Mesenchymal stem cell (in vitro differentiated cells and primary cell): ENCODE measurements at regions not wholly inside any gene's neighbourhood (a gene's known extent, or its start where the extent isn't known, plus 50 kb on each side); places are given as distances from the start of the nearest gene placed in this dataset.

ENCODE experiments used
- DNase-seq: peaks from one replicate; pipeline ENCODE4 v3.0.0-alpha.2; 2013
- H2AFZ ChIP-seq: one replicate; pipeline ENCODE4 v1.6.1; 2013; ENCODE audit warnings: low read depth, mild to moderate bottlenecking, control low read depth, inconsistent platforms, low read length, moderate library complexity
- H2AK5ac ChIP-seq: 2 replicates; pipeline ENCODE4 v1.6.1; 2013; ENCODE audit warnings: low read length, moderate library complexity, mild to moderate bottlenecking, inconsistent platforms; ENCODE audit not compliant: severe bottlenecking
- H2BK120ac ChIP-seq: one replicate; pipeline ENCODE4 v1.6.1; 2013; ENCODE audit warnings: low read depth, mild to moderate bottlenecking, inconsistent platforms, low read length, moderate library complexity
- H2BK12ac ChIP-seq, 2 experiments: one replicate each; pipeline ENCODE4 v1.6.1; 2013; ENCODE audit warnings: inconsistent platforms in 2 of 2, low read length in 2 of 2, mild to moderate bottlenecking in 2 of 2, moderate library complexity in 2 of 2, control low read depth in 1 of 2
- H2BK15ac ChIP-seq: one replicate; pipeline ENCODE4 v1.6.1; 2013; ENCODE audit warnings: mild to moderate bottlenecking, low read depth, inconsistent platforms; ENCODE audit not compliant: poor library complexity, severe bottlenecking
- H2BK5ac ChIP-seq: 2 replicates; pipeline ENCODE4 v1.6.1; 2013; ENCODE audit warnings: low read depth, mild to moderate bottlenecking, low read length, control low read depth, inconsistent platforms; ENCODE audit not compliant: poor library complexity, severe bottlenecking
- H3K14ac ChIP-seq, 2 experiments: one replicate each; pipeline ENCODE4 v1.6.1; 2013; ENCODE audit warnings: inconsistent platforms in 2 of 2, low read length in 2 of 2, control low read depth in 1 of 2, mild to moderate bottlenecking in 1 of 2, moderate library complexity in 1 of 2
- H3K18ac ChIP-seq, 2 experiments: one replicate each; pipeline ENCODE4 v1.6.1; 2013; ENCODE audit warnings: inconsistent platforms in 2 of 2, low read length in 2 of 2, control low read depth in 1 of 2, low read depth in 1 of 2, mild to moderate bottlenecking in 1 of 2
- H3K23ac ChIP-seq, 2 experiments: one replicate each; pipeline ENCODE4 v1.6.1; 2013; ENCODE audit warnings: inconsistent platforms in 2 of 2, low read length in 2 of 2, mild to moderate bottlenecking in 2 of 2, moderate library complexity in 2 of 2, control low read depth in 1 of 2
- H3K27ac ChIP-seq: 2 replicates; pipeline ENCODE4 v1.5.1; 2013; ENCODE audit warnings: mild to moderate bottlenecking, moderate library complexity, low read length, control low read depth, inconsistent platforms; ENCODE audit not compliant: poor library complexity, severe bottlenecking
- H3K27me3 ChIP-seq, 2 experiments: 2 replicates each; pipeline versions ENCODE4 v1.6.1 to v1.7.0; 2013; ENCODE audit warnings: low read length in 2 of 2, mild to moderate bottlenecking in 2 of 2, moderate library complexity in 2 of 2, control low read depth in 1 of 2, inconsistent platforms in 1 of 2; ENCODE audit not compliant: control insufficient read depth in 1 of 2, insufficient read depth in 1 of 2
- H3K36me3 ChIP-seq, 2 experiments: 2 replicates each; pipeline versions ENCODE4 v1.6.1 to v1.7.0; 2013; ENCODE audit warnings: low read length in 2 of 2, control low read depth in 1 of 2, inconsistent platforms in 1 of 2, low read depth in 1 of 2, mild to moderate bottlenecking in 1 of 2; ENCODE audit not compliant: insufficient read depth in 2 of 2, control insufficient read depth in 1 of 2
- H3K4ac ChIP-seq, 2 experiments: one replicate each; pipeline ENCODE4 v1.6.1; 2013; ENCODE audit warnings: inconsistent platforms in 2 of 2, low read length in 2 of 2, mild to moderate bottlenecking in 2 of 2, moderate library complexity in 2 of 2, control low read depth in 1 of 2, low read depth in 1 of 2
- H3K4me1 ChIP-seq: 2 replicates; pipeline ENCODE4 v1.6.1; 2013; ENCODE audit warnings: low read depth, low read length, control low read depth; ENCODE audit not compliant: control insufficient read depth, insufficient read depth
- H3K4me2 ChIP-seq: 2 replicates; pipeline ENCODE4 v1.6.1; 2013; ENCODE audit warnings: low read length, mild to moderate bottlenecking, inconsistent platforms; ENCODE audit not compliant: poor library complexity, severe bottlenecking
- H3K4me3 ChIP-seq, 2 experiments: 2 replicates each; pipeline versions ENCODE4 v1.5.1 to v1.7.0; 2013; ENCODE audit warnings: low read length in 2 of 2, mild to moderate bottlenecking in 2 of 2, control low read depth in 1 of 2, low read depth in 1 of 2; ENCODE audit not compliant: insufficient read depth in 1 of 2
- H3K79me1 ChIP-seq: replicated peaks from 2 replicates; pipeline ENCODE4 v1.6.1; 2013; ENCODE audit warnings: mild to moderate bottlenecking, control low read depth, low read length, inconsistent platforms; ENCODE audit not compliant: poor library complexity, severe bottlenecking
- H3K9ac ChIP-seq: 2 replicates; pipeline ENCODE4 v1.7.0; 2013; ENCODE audit warnings: mild to moderate bottlenecking, low read length, moderate library complexity
- H3K9me3 ChIP-seq: 2 replicates; pipeline ENCODE4 v1.7.0; 2013; ENCODE audit warnings: mild to moderate bottlenecking, low read length; ENCODE audit not compliant: control insufficient read depth
- H4K8ac ChIP-seq: one replicate; pipeline ENCODE4 v1.6.1; 2013; ENCODE audit warnings: inconsistent platforms, mild to moderate bottlenecking, low read length, moderate library complexity
- H4K91ac ChIP-seq: one replicate; pipeline ENCODE4 v1.6.1; 2013; ENCODE audit warnings: mild to moderate bottlenecking, low read length, inconsistent platforms
- WGBS: methylation state at CpG from one replicate; pipeline ENCODE4 v1.1.7; 2013; ENCODE audit warnings: mixed read lengths; 5-methylcytosine and 5-hydroxymethylcytosine counted together

DNA sequence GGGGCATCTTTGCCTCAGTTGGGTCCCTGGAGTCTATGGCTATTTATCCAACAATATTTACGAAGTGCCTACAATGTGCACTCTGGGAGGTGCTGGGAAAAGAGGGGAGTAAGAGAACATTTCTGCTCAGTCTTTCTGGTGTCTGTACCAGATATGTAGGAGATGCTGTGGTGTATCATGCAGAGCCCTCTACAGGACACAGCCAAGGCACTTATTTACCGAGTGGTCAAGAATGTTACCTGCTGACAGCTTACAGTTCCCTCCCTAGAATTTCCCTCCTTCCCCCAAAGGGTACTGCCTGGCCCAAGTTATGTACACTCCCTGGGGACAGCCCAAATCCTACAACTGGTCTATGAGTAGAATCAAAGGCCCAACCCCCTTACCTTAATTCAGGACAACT is 177.7 kb downstream of the C1orf94 start:
- no peak overlapping the region for H2BK15ac ChIP-seq
- H2BK120ac ChIP-seq, result no peak overlapping the region
- H3K4ac ChIP-seq, result no peak overlapping the region
- H2AK5ac ChIP-seq, result no peak overlapping the region
- no peaks in the 10 kb centered on the region for H3K79me1 ChIP-seq
- no peaks in the 10 kb centered on the region for H3K36me3 ChIP-seq
- DNase-seq, result no peak
- H3K18ac ChIP-seq, result no peak overlapping the region
- no peaks in the 10 kb centered on the region for H3K4me1 ChIP-seq
- peaks cover 0 to 58% of the 10 kb centered on the region in 2 experiments for H3K27me3 ChIP-seq
- no peak overlapping the region for H3K27ac ChIP-seq
- no peak overlapping the region for H3K14ac ChIP-seq
- H2BK12ac ChIP-seq, result no peak overlapping the region
- no peak overlapping the region for H4K91ac ChIP-seq
- H3K4me3 ChIP-seq, result no peak overlapping the region
- H2AFZ ChIP-seq, result no peak overlapping the region
- H3K23ac ChIP-seq, result no peak overlapping the region
- no peak overlapping the region for H3K9ac ChIP-seq
- no peak overlapping the region for H3K4me2 ChIP-seq
- peaks cover 3% of the 10 kb centered on the region for H3K9me3 ChIP-seq
- no peak overlapping the region for H4K8ac ChIP-seq
- H2BK5ac ChIP-seq, result no peak overlapping the region
- 70% methylated on average over 2 of the region's 2 CpGs for WGBS

DNA sequence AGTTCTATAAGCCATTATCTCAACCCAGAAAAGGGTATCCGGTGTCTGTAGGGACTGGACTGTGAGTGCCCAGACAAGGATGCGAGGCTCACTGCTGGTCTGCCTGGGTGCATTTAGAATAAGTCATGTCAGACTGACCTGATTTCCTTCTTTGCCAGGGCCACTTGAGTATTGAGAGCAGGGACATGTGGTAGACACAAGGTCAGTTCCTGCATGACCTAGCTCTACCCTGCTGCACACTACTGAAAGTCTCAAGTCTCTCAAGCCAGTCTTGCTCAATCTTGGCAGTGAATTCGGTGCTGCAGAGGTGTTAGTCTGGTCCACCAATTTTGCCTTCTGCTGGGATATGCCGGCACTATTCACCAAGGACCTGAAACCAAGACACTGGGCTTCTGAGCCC is 180.1 kb downstream of the C1orf94 start:
- Histone ChIP-seq H2BK15ac (no peak overlapping the region), H3K36me3 (no peaks in the 10 kb centered on the region)

DNA sequence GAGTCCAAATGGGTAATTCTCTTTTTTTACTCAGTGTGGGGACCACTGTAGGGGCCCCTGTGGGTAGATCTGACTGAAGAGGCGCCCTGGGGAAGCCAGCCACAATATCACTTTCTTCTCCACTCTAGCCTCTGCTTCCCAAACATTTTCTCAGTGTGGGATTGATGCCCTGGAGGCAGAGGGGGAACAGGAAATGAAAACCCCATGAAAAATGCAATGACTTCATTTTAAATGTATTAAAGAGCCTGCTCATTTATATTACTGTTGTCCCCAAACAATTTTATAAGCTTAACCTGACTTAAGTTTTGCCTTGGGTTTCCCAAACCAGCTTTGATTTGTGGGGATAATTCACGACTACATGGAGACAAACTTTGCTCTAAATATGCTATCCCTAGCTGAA is 181.9 kb downstream of the C1orf94 start:
- no peak overlapping the region for H4K91ac ChIP-seq
- no peak overlapping the region for H3K9ac ChIP-seq
- DNase-seq, result no peak
- no peak overlapping the region for H3K23ac ChIP-seq
- no peaks in the 10 kb centered on the region for H3K9me3 ChIP-seq
- no peak overlapping the region for H2BK15ac ChIP-seq
- H4K8ac ChIP-seq, result no peak overlapping the region
- no peak overlapping the region for H3K18ac ChIP-seq
- no peak overlapping the region for H2BK12ac ChIP-seq
- no peaks in the 10 kb centered on the region for H3K79me1 ChIP-seq
- H3K27me3 ChIP-seq, result peaks cover 0 to 68% of the 10 kb centered on the region in 2 experiments
- H3K14ac ChIP-seq, result no peak overlapping the region
- H2BK120ac ChIP-seq, result no peak overlapping the region
- H3K4ac ChIP-seq, result no peak overlapping the region
- H2BK5ac ChIP-seq, result no peak overlapping the region
- H3K4me3 ChIP-seq, result no peak overlapping the region
- no peak overlapping the region for H2AFZ ChIP-seq
- H3K27ac ChIP-seq, result no peak overlapping the region
- H2AK5ac ChIP-seq, result no peak overlapping the region
- H3K4me2 ChIP-seq, result no peak overlapping the region
- WGBS, result 27% methylated on average over 1 of the region's 2 CpGs
- H3K4me1 ChIP-seq, result no peaks in the 10 kb centered on the region
- H3K36me3 ChIP-seq, result no peaks in the 10 kb centered on the region

More for the DNA sequence above, 180.1 kb downstream of the C1orf94 start:
- Histone ChIP-seq H3K23ac (no peak overlapping the region), H3K14ac (no peak overlapping the region), H3K18ac (no peak overlapping the region), H3K4me1 (no peaks in the 10 kb centered on the region), H2BK120ac (no peak overlapping the region), H4K91ac (no peak overlapping the region), H2BK5ac (no peak overlapping the region), H2BK12ac (no peak overlapping the region), H3K9ac (no peak overlapping the region), H4K8ac (no peak overlapping the region), H2AFZ (no peak overlapping the region), H3K27ac (no peak overlapping the region), H2AK5ac (no peak overlapping the region), H3K9me3 (no peaks in the 10 kb centered on the region), H3K4ac (no peak overlapping the region), H3K27me3 (peaks cover 0 to 63% of the 10 kb centered on the region in 2 experiments), H3K79me1 (no peaks in the 10 kb centered on the region), H3K4me2 (no peak overlapping the region), H3K4me3 (no peak overlapping the region)
- no peak for DNase-seq
- 67% methylated on average over 3 of the region's 4 CpGs for WGBS

DNA sequence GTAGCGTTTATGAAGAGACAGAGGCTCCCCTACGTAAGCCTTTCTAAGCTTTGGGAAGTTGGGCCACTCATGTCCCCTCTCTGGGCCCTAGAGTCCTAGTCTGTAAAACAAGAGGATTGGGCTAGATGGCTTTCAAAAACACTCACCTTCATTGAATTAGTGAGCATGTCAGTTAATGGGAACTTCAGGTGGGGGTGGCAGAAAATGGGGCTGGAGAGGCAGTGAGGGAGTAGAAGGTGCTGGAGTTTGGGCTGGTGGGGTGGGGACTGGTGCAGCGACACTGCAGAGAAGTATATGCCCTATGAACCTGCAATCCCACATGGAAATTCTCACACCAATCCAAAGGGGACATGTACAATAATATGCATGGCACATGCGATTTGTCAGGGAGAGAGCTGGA is 182.7 kb downstream of the C1orf94 start:
- no peaks in the 10 kb centered on the region for H3K79me1 ChIP-seq
- H3K4me1 ChIP-seq, result no peaks in the 10 kb centered on the region
- no peak overlapping the region for H2BK12ac ChIP-seq
- no peak overlapping the region for H3K18ac ChIP-seq
- H3K9ac ChIP-seq, result no peak overlapping the region
- no peaks in the 10 kb centered on the region for H3K36me3 ChIP-seq
- whole genome bisulfite sequencing, result 77% methylated on average over 3 of the region's 4 CpGs
- H2BK120ac ChIP-seq, result no peak overlapping the region
- no peak overlapping the region for H4K8ac ChIP-seq
- H3K9me3 ChIP-seq, result peaks cover 7% of the 10 kb centered on the region
- peaks cover 0 to 73% of the 10 kb centered on the region in 2 experiments for H3K27me3 ChIP-seq
- no peak for DNase-seq
- H2AK5ac ChIP-seq, result no peak overlapping the region
- H3K23ac ChIP-seq, result no peak overlapping the region
- no peak overlapping the region for H4K91ac ChIP-seq
- H3K4me2 ChIP-seq, result no peak overlapping the region
- H2BK5ac ChIP-seq, result no peak overlapping the region
- no peak overlapping the region for H3K14ac ChIP-seq
- no peak overlapping the region for H3K4ac ChIP-seq
- H2BK15ac ChIP-seq, result no peak overlapping the region
- H3K27ac ChIP-seq, result no peak overlapping the region
- no peak overlapping the region for H2AFZ ChIP-seq
- H3K4me3 ChIP-seq, result no peak overlapping the region
